Stomach (tissue), 4 donors: ENCODE measurements at regions not wholly inside any gene's neighbourhood (a gene's known extent, or its start where the extent isn't known, plus 50 kb on each side); places are given as distances from the start of the nearest gene placed in this dataset.

Source experiments
- POLR2A ChIP-seq, 4 donors: fragments of 450-650 bp; IDR thresholded peaks; one replicate each; pipeline ENCODE4 v1.6.1; 2016; ENCODE audit warnings: antibody characterized with exemption in 4 of 4, control low read depth in 2 of 4, mild to moderate bottlenecking in 1 of 4, moderate library complexity in 1 of 4
- POLR2AphosphoS5 ChIP-seq, 3 donors: sonication (generic); formaldehyde crosslinking; IDR thresholded peaks; one replicate each; pipeline ENCODE4 v1.6.1; 2016; ENCODE audit warnings: antibody characterized with exemption in 3 of 3
- TF ChIP-seq, protein P1 (sequence below), 7 experiments: fragments of 450-650 bp in 4 of 7; fragments of 200-600 bp in 3 of 7; sonication (generic) in 3 of 7; IDR thresholded peaks; one replicate each; pipeline ENCODE4 v1.5.1; 2016 to 2019; ENCODE audit warnings: antibody characterized with exemption in 7 of 7, control low read depth in 2 of 7, mild to moderate bottlenecking in 1 of 7

DNA sequence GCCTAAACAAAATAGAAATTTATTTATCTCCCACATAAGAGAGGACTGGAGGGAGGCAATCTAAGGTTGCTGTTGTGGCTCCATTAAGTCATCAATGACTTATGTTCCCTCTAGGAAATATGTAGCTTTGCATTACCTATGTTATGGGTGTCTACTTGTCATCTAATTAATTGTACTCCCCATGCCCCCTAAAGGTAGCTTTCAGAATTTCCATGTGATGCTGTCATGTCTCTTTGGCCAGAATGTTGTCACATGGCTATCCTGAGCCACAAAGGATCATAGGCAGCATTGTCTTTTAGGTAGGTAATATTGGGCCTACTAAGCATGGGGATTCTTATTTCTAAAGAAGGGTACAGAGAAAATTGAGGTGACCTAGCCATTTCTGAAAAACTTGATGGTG is 935.6 kb upstream of the FANCL start:
- TF ChIP-seq, protein P1, sequence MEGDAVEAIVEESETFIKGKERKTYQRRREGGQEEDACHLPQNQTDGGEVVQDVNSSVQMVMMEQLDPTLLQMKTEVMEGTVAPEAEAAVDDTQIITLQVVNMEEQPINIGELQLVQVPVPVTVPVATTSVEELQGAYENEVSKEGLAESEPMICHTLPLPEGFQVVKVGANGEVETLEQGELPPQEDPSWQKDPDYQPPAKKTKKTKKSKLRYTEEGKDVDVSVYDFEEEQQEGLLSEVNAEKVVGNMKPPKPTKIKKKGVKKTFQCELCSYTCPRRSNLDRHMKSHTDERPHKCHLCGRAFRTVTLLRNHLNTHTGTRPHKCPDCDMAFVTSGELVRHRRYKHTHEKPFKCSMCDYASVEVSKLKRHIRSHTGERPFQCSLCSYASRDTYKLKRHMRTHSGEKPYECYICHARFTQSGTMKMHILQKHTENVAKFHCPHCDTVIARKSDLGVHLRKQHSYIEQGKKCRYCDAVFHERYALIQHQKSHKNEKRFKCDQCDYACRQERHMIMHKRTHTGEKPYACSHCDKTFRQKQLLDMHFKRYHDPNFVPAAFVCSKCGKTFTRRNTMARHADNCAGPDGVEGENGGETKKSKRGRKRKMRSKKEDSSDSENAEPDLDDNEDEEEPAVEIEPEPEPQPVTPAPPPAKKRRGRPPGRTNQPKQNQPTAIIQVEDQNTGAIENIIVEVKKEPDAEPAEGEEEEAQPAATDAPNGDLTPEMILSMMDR (IDR thresholded peaks at IDR 0.05), result no peak
- TF ChIP-seq POLR2A (IDR thresholded peaks at IDR 0.05), result no peak
- no peak for TF ChIP-seq POLR2AphosphoS5 (IDR thresholded peaks at IDR 0.05)
